ENCODE measurements at regions not wholly inside any gene's neighbourhood (a gene's known extent, or its start where the extent isn't known, plus 50 kb on each side); places are given as distances from the start of the nearest gene placed in this dataset.
A peak's percentile ranks its signal among the peaks of the same experiment; 100 is the strongest.
"Not testable (repeated sequence)": the region's sequence is repeated elsewhere in the genome, so short reads cannot be mapped to it uniquely, and the experiment has no call there.

- intact Hi-C loops (cut with DNase I) = loop anchor here (5.0 kb wide), 1 partner anchor 57 kb away; no protein-coding TSS in a partner anchor
- no peak for DNase-seq (ENCODE audit: low spot score)
Measured at GRCh38 chr22:35475545-35475944, 65.1 kb upstream of the RASD2 start.

GRCh38 chr22:35476341-35476740 lies 64.3 kb upstream of the RASD2 start:
- DNase-seq (ENCODE audit: low spot score) = no peak

GRCh38 chr22:35477911-35478582 lies 62.6 kb upstream of the RASD2 start:
- no peak for DNase-seq (ENCODE audit: low spot score)
- intact Hi-C loops (cut with DNase I) = loop anchor here (5.0 kb wide), 1 partner anchor 54 kb away; no protein-coding TSS in a partner anchor

More at GRCh38 chr22:35476341-35476740, 64.3 kb upstream of the RASD2 start:
- intact Hi-C loops (cut with DNase I) = loop anchor here (5.0 kb wide), 1 partner anchor 56 kb away; no protein-coding TSS in a partner anchor

DNA sequence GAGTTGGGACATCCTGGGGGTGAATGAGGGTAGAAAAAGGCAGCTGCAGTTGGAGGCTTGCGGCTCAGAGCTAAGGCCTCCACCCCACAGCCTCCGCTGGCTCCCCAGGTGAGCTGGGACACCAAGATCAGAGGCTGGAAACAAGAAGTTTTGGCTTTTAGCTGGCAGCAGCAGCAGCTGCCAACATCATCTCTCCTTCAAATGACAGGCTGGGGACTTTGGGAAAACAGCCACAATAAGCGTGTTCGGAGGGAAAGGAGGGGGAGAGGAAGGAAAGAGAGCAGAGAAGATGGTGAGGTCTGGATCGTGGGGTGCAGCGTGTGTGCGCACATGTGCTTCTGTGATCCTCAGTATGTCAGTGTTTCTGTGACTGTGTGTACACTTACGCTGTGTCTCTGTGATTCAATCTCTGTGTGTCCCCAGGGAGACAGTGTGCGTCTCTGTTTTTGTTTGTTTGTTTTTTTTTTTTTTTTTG lies 62.0 kb upstream of the RASD2 start:
- intact Hi-C loops (cut with DNase I) = loop anchor here (5.0 kb wide), 1 partner anchor 54 kb away; no protein-coding TSS in a partner anchor
- no peak for DNase-seq (ENCODE audit: low spot score)

GRCh38 chr22:35479359-35479758 lies 61.3 kb upstream of the RASD2 start:
- no peak for DNase-seq (ENCODE audit: low spot score)
- intact Hi-C loops (cut with DNase I) = loop anchor here (5.0 kb wide), 1 partner anchor 53 kb away; no protein-coding TSS in a partner anchor

GRCh38 chr22:35479985-35480550 lies 60.6 kb upstream of the RASD2 start:
- DNase-seq (ENCODE audit: low spot score) = no peak

DNA sequence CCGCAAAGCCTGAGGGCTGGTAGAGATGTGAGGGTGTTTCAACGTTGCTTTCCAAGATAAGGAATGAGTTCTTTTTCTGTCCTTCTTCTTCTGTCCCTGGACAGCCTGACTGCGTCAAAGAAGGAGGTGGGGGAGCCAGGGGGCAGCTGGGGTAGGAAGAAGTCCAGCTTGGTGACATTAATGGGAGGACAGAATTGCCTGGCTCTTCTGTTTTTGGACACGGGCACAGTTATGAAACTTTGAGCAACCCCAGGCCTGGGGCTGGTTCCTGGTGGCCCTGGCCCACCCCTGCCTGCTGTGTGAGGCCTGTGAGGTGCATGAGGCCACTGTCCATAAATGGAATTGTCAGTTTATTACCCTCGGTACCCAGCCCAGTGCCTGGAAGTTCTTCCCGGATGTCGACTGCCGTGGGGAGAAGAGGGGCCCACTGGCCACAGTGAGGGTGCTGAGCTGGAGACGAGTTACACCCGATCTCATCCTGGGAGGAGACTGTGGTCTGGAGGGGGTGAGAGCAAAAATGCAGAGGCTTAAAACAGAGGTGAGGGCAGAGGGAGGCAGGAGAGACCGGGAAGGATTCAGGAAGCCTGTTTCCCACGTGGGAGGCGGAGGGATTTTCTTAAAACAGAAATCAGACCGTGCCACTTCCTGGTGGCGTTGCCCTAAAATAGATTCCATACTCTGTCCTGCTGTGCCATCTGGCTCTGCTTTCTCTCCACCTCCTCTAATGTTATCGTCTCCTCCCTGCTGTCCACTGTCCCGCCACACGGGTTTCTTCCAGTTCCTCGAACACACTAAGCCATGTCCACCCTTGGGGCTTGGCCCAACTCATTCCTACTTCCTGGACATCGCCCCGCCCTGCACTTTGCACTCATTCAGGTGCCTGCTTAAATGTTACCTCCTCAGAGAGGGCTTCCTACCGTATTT lies 59.7 kb upstream of the RASD2 start:
- intact Hi-C loops (cut with DNase I) = no loop called here
- no peak for DNase-seq (ENCODE audit: low spot score)

More at GRCh38 chr22:35479985-35480550, 60.6 kb upstream of the RASD2 start:
- intact Hi-C loops (cut with DNase I) = loop anchor here (5.0 kb wide), 1 partner anchor 52 kb away; no protein-coding TSS in a partner anchor

- intact Hi-C loops (cut with DNase I) = no loop called here
- no peak for DNase-seq (ENCODE audit: low spot score)
Measured at GRCh38 chr22:35482311-35482710, 58.3 kb upstream of the RASD2 start.

GRCh38 chr22:35482974-35483373 lies 57.7 kb upstream of the RASD2 start:
- intact Hi-C loops (cut with DNase I) = no loop called here
- DNase-seq (ENCODE audit: low spot score) = no peak

DNA sequence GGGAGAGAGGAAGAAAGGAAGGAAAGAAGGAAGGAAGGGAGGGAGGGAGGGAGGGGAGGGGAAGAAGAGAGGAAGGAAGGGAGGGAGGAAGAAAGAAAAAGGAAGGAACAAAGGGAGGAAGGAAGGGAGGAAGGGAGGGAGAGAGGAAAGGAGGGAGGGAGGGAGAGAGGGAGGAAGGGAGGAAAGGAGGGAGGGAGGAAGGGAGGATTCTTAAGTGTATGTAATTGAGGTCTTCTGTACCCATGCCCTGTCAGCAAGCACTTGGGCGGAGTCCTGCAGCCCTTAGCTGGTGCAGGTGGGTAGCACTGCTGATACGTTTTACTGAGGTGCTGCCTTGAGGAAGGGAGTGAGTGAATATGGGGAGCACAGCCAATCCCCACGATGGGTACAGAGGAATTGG lies 56.9 kb upstream of the RASD2 start:
- DNase-seq (ENCODE audit: low spot score) = no peak
- intact Hi-C loops (cut with DNase I) = no loop called here

- intact Hi-C loops (cut with DNase I) = no loop called here
- no peak for DNase-seq (ENCODE audit: low spot score)
Measured at GRCh38 chr22:35484651-35485556, 55.7 kb upstream of the RASD2 start.

GRCh38 chr22:35486116-35486631 lies 54.5 kb upstream of the RASD2 start:
- no peak for DNase-seq (ENCODE audit: low spot score)
- intact Hi-C loops (cut with DNase I) = no loop called here

DNA sequence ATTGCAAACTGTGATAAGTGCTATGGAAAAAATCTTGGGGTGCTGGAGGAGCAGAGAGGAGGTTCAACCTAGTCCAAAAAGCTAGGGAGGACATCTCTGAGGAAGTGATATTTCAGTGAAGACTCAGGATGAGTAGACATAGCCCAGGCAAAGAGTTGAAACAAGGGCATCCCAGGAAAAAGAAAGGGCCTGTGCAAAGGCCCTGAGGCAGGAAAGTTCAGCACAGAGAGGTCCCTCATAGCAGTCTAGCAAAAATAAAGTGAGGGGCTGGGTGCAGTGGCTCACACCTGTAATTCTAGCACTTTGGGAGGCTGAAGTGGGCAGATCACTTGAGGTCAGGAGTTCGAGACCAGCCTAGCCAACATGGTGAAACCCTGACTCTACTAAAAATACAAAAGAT lies 53.0 kb upstream of the RASD2 start:
- intact Hi-C loops (cut with DNase I) = not testable (repeated sequence)
- peak; percentile 15 for DNase-seq (ENCODE audit: low spot score)

DNA sequence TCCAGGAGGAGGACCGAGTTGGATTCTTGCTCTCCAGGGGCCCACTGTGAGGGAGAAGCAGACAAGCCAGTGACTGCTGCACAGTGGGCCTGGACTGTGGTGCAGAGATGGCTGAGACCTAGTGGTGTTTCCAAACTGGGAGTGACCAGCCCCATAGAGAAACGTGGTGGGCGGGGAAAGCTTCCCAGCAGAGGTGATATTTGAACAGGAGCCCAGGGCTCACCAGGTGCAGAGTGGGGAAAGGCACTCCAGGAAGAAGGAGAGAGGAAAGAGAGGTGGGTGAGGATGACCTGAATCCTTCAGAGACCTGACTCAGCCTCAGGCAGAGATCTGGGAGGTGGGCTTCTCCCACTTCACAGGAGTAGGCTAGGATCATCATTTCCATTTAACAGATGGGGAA lies 52.1 kb upstream of the RASD2 start:
- intact Hi-C loops (cut with DNase I) = no loop called here
- no peak for DNase-seq (ENCODE audit: low spot score)

DNA sequence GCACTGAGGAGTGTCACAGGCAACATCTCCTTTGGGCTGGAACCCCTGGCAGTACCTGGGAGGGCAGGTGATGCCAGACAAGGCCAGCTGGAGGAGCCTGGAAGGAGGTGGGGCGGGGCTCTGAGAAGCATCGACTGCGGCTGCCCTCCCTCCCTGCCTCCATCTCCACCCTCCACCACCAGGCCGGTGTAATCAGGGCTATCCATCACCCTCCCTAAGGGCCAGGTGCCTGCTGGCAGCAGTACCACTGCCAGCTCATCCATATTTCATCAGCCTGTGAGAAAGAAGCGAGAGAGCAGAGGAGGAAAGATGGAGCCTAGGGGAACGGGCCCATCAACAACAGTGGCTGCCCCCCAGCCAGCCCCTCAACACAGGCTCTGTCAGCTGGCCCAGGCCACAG lies 51.4 kb upstream of the RASD2 start:
- intact Hi-C loops (cut with DNase I) = no loop called here
- DNase-seq (ENCODE audit: low spot score) = no peak

Data from cardiac septum (tissue), 1 donor.